H1 (cell line): ENCODE measurements at regions not wholly inside any gene's neighbourhood (a gene's known extent, or its start where the extent isn't known, plus 50 kb on each side); places are given as distances from the start of the nearest gene placed in this dataset.

Source experiments
- CBX5 ChIP-seq: fragments of 300-800, 300-1000 bp; sonication (generic); IDR thresholded peaks from 2 replicates; pipeline ENCODE4 v1.7.1; 2016; ENCODE audit warnings: antibody characterized with exemption, low read length, low read depth
- CREB1 ChIP-seq: IDR thresholded peaks from 2 replicates; pipeline ENCODE4 v1.6.1; 2012; ENCODE audit warnings: inconsistent platforms
- CTCF ChIP-seq, 3 experiments: IDR thresholded peaks; 1 replicate in 2 of 3; 2 replicates in 1 of 3; pipeline versions ENCODE4 v1.5.1 to v1.6.1; 2011; ENCODE audit warnings: low read length in 3 of 3, mild to moderate bottlenecking in 3 of 3, inconsistent platforms in 2 of 3, low read depth in 1 of 3, moderate library complexity in 1 of 3; ENCODE audit not compliant: insufficient read depth in 1 of 3; ENCODE audit errors: control extremely low read depth in 1 of 3
- EZH2 ChIP-seq: fragments of 200-600 bp; sonication (generic); IDR thresholded peaks from 2 replicates; pipeline ENCODE4 v1.7.1; 2012; ENCODE audit warnings: low read depth, mild to moderate bottlenecking, moderate library complexity, low read length, inconsistent platforms; ENCODE audit not compliant: severe bottlenecking
- GABPA ChIP-seq: IDR thresholded peaks from 2 replicates; pipeline ENCODE4 v1.6.1; 2011; ENCODE audit warnings: mild to moderate bottlenecking, low read length, moderate library complexity, borderline replicate concordance; ENCODE audit not compliant: insufficient read depth
- KDM1A ChIP-seq: fragments of 200-600, 300-600 bp; sonication (generic); IDR thresholded peaks from 2 replicates; pipeline ENCODE4 v1.7.1; 2016; ENCODE audit warnings: mild to moderate bottlenecking, low read length, borderline replicate concordance
- MAFK ChIP-seq: IDR thresholded peaks from 2 replicates; pipeline ENCODE4 v1.6.1; 2012; ENCODE audit warnings: low read depth, mild to moderate bottlenecking, improper control_type of control experiment, low read length
- MAX ChIP-seq: IDR thresholded peaks from 2 replicates; pipeline ENCODE4 v1.6.1; 2012; ENCODE audit warnings: inconsistent platforms
- POLR2A ChIP-seq, 2 experiments: IDR thresholded peaks; 1 replicate in 1 of 2; 2 replicates in 1 of 2; pipeline ENCODE4 v1.6.1; 2011; ENCODE audit warnings: low read depth in 2 of 2, low read length in 2 of 2, mild to moderate bottlenecking in 2 of 2; ENCODE audit errors: control extremely low read depth in 1 of 2
- SIN3A ChIP-seq, 2 experiments: IDR thresholded peaks in 1 of 2; conservative IDR thresholded peaks in 1 of 2; 2 replicates each; pipeline ENCODE4 v1.6.1; 2011 to 2012; ENCODE audit warnings: low read length in 2 of 2, improper control_type of control experiment in 1 of 2, low read depth in 1 of 2, mild to moderate bottlenecking in 1 of 2
- SIX5 ChIP-seq: IDR thresholded peaks from 2 replicates; pipeline ENCODE4 v1.6.1; 2011; ENCODE audit warnings: mild to moderate bottlenecking, low read depth, low read length
- SP1 ChIP-seq: IDR thresholded peaks from 2 replicates; pipeline ENCODE4 v1.6.1; 2011; ENCODE audit warnings: low read depth, low read length
- TAF1 ChIP-seq: IDR thresholded peaks from 2 replicates; pipeline ENCODE4 v1.6.1; 2011; ENCODE audit warnings: mild to moderate bottlenecking, low read depth, low read length
- USF2 ChIP-seq: IDR thresholded peaks from 2 replicates; pipeline ENCODE4 v1.6.1; 2011; ENCODE audit warnings: low read length, improper control_type of control experiment

GRCh38 chr14:98688446-98688845, 583.6 kb downstream of the BCL11B start:
- TF ChIP-seq CTCF (IDR thresholded peaks at IDR 0.05; ENCODE audit: control extremely low read depth in 1 of 3, insufficient read depth in 1 of 3, low read depth in 1 of 3, low read length in 3 of 3) (no peak), GABPA (no peak), EZH2 (no peak), SIN3A (conservative IDR thresholded peaks at IDR 0.05 in 1 of 2, IDR thresholded peaks at IDR 0.05 in 1 of 2; ENCODE audit: low read depth in 1 of 2, low read length in 2 of 2) (no peak), POLR2A (IDR thresholded peaks at IDR 0.05; ENCODE audit: control extremely low read depth in 1 of 2, low read depth in 2 of 2, low read length in 2 of 2) (no peak), MAX (no peak), MAFK (no peak), TAF1 (no peak), CBX5 (no peak), SP1 (no peak), KDM1A (no peak), USF2 (no peak), CREB1 (no peak), SIX5 (no peak)
